HepG2 (cell line): ENCODE measurements at regions not wholly inside any gene's neighbourhood (a gene's known extent, or its start where the extent isn't known, plus 50 kb on each side); places are given as distances from the start of the nearest gene placed in this dataset.

Source experiments
- ATAC-seq: fragments of 200-7000 bp; cut with Tn5 transposase; 3 replicates; pipeline ENCODE4 v1.9.1; 2020; ENCODE audit warnings: mild to moderate bottlenecking, moderate library complexity
- BruUV-seq: library from RNA; stranded (reverse); fragments of 400-500 nt; replicated peaks from 2 replicates; lab custom pipeline; 2021; lab: Mats Ljungman, UMichigan
- CTCF ChIA-PET: fragments of 300-600 bp; formaldehyde crosslinking; extraction: SDS; loops from one replicate; lab custom pipeline; 2021; ENCODE audit warnings: low total read pairs, inconsistent platforms, low intra/inter-chr PET ratio; lab: Yijun Ruan, JAX
- POLR2A ChIA-PET: fragments of 350-600 bp; sonication (Branson Sonifier 250); formaldehyde crosslinking; loops from one replicate; lab custom pipeline; 2020; ENCODE audit warnings: antibody characterized with exemption, inconsistent platforms; lab: Yijun Ruan, JAX
- DNase-seq: peaks from one replicate; pipeline ENCODE4 v3.0.0-alpha.2; 2015; ENCODE audit warnings: low spot score
- FAIRE-seq: peaks from 3 replicates; lab custom pipeline; 2011; peaks lifted over from hg19 to GRCh38; lab: Jason Lieb, UNC
- H2AFZ ChIP-seq: one replicate; pipeline ENCODE4 v1.6.1; 2011; ENCODE audit warnings: low read length, inconsistent platforms
- H3K27ac ChIP-seq: fragments of 300-600 bp; 3 replicates; pipeline ENCODE4 v1.8.0; 2011; ENCODE audit warnings: mixed run types, mild to moderate bottlenecking, mixed read lengths, low read length, inconsistent platforms; ENCODE audit not compliant: insufficient read depth; ENCODE audit errors: extremely low read length
- H3K27me3 ChIP-seq, 2 experiments: fragments of 200-600 bp in 1 of 2; 2 replicates in 1 of 2; 3 replicates in 1 of 2; pipeline versions ENCODE4 v1.6.0 to v1.8.0; 2011; ENCODE audit warnings: low read length in 2 of 2, mild to moderate bottlenecking in 2 of 2, moderate library complexity in 2 of 2, inconsistent platforms in 1 of 2; ENCODE audit not compliant: insufficient read depth in 2 of 2, control insufficient read depth in 1 of 2
- H3K36me3 ChIP-seq, 2 experiments: fragments of 200-600 bp in 1 of 2; replicated peaks in 1 of 2; 2 replicates in 1 of 2; 3 replicates in 1 of 2; pipeline versions ENCODE4 v1.5.1 to v1.8.0; 2011; ENCODE audit warnings: low read length in 2 of 2, inconsistent platforms in 1 of 2; ENCODE audit not compliant: insufficient read depth in 2 of 2, control insufficient read depth in 1 of 2
- H3K4me1 ChIP-seq: 2 replicates; pipeline ENCODE4 v1.5.1; 2012; ENCODE audit warnings: low read length, inconsistent platforms; ENCODE audit not compliant: insufficient read depth
- H3K4me2 ChIP-seq: 2 replicates; pipeline ENCODE4 v1.6.0; 2011; ENCODE audit warnings: low read depth, low read length, inconsistent platforms
- H3K4me3 ChIP-seq, 3 experiments: fragments of 200-600 bp in 1 of 3; sonication (generic), shearing (Covaris generic) in 1 of 3; replicated peaks in 1 of 3; 2 replicates each; pipeline ENCODE4 v1.5.1; 2011 to 2016; ENCODE audit warnings: low read length in 3 of 3, inconsistent platforms in 2 of 3, low read depth in 2 of 3, mild to moderate bottlenecking in 2 of 3, control low read depth in 1 of 3, mixed read lengths in 1 of 3; ENCODE audit not compliant: insufficient read depth in 1 of 3
- H3K79me2 ChIP-seq: one replicate; pipeline ENCODE4 v1.6.1; 2011; ENCODE audit warnings: low read length, inconsistent platforms; ENCODE audit not compliant: insufficient read depth
- H3K9ac ChIP-seq: 2 replicates; pipeline ENCODE4 v1.6.0; 2011; ENCODE audit warnings: mild to moderate bottlenecking, low read depth, low read length, inconsistent platforms; ENCODE audit not compliant: insufficient read depth
- H3K9me3 ChIP-seq: 2 replicates; pipeline ENCODE4 v1.5.1; 2012; ENCODE audit warnings: mild to moderate bottlenecking, low read length
- H4K20me1 ChIP-seq: 2 replicates; pipeline ENCODE4 v1.6.0; 2011; ENCODE audit warnings: inconsistent platforms, mild to moderate bottlenecking, low read length, moderate library complexity; ENCODE audit not compliant: insufficient read depth
- CENPT ChIP-seq: sonication (generic); formaldehyde crosslinking; IDR thresholded peaks from 2 replicates; pipeline ENCODE4 v1.8.0; 2022; ENCODE audit warnings: low read depth, mild to moderate bottlenecking, moderate library complexity, missing genetic modification reagents
- FOXJ3 ChIP-seq: sonication (generic); formaldehyde crosslinking; IDR thresholded peaks from 2 replicates; pipeline ENCODE4 v1.4.0; 2020; ENCODE audit warnings: missing genetic modification reagents, mild to moderate bottlenecking, borderline replicate concordance
- GATAD1 ChIP-seq: IDR thresholded peaks from 2 replicates; pipeline ENCODE4 v1.6.1; 2016; ENCODE audit warnings: missing genetic modification reagents, missing compliant biosample characterization
- HOMEZ ChIP-seq: IDR thresholded peaks from 2 replicates; pipeline ENCODE4 v1.6.1; 2016; ENCODE audit warnings: low read depth
- HOXD1 ChIP-seq: sonication (generic); formaldehyde crosslinking; IDR thresholded peaks from 2 replicates; pipeline ENCODE4 v1.5.0; 2020; ENCODE audit warnings: missing genetic modification reagents
- SMARCC2 ChIP-seq: fragments of 450-650 bp; IDR thresholded peaks from 2 replicates; pipeline ENCODE4 v1.6.1; 2017; ENCODE audit warnings: antibody characterized with exemption, mild to moderate bottlenecking
- ZBTB4 ChIP-seq: sonication (generic); formaldehyde crosslinking; IDR thresholded peaks from 2 replicates; pipeline ENCODE4 v1.4.0; 2020; ENCODE audit warnings: missing genetic modification reagents, mild to moderate bottlenecking, borderline replicate concordance
- ZNF143 ChIP-seq: sonication (generic); formaldehyde crosslinking; IDR thresholded peaks from 2 replicates; pipeline ENCODE4 v1.4.0; 2020; ENCODE audit warnings: missing genetic modification reagents
- ZNF710 ChIP-seq: sonication (generic); formaldehyde crosslinking; IDR thresholded peaks from 2 replicates; pipeline ENCODE4 v1.5.0; 2020; ENCODE audit warnings: mild to moderate bottlenecking, missing genetic modification reagents, borderline replicate concordance
- ZUFSP ChIP-seq: sonication (generic); formaldehyde crosslinking; IDR thresholded peaks from 2 replicates; pipeline ENCODE4 v1.9.0; 2021; ENCODE audit warnings: missing genetic modification reagents, mild to moderate bottlenecking, borderline replicate concordance
- WGBS: methylation state at CpG from one replicate; pipeline ENCODE4 v1.1.6; 2017; ENCODE audit warnings: low lambda C conversion rate; 5-methylcytosine and 5-hydroxymethylcytosine counted together
- in situ Hi-C: cut with HindIII; loops from 2 replicates; pipeline ENCODE4 v1.10.0; 2017; ENCODE audit warnings: low pct_unique_long_range_greater_than_20kb; ENCODE audit not compliant: extremely low pct_ligation_motif_present
- intact Hi-C: fragments of 100-400 bp; cut with micrococcal nuclease; formaldehyde crosslinking; loops from one replicate; pipeline ENCODE4 v1.10.0; 2022; ENCODE audit not compliant: unreplicated experiment

- TF ChIP-seq ZUFSP (CRISPR knock-in tag) = no peak
- TF ChIP-seq ZNF710 (CRISPR knock-in tag) = no peak
Measured at GRCh38 chr9:20242510-20243189, 379.6 kb downstream of the MLLT3 start (continued).

GRCh38 chr9:20240498-20240897 lies 381.8 kb downstream of the MLLT3 start:
- Histone ChIP-seq H3K27me3 (peaks cover 0 to 3% of the 10 kb centered on the region in 2 experiments; a peak in 1 of 5 replicates), H3K9ac (no peak overlapping the region), H3K4me2 (no peak overlapping the region), H3K27ac (no peak overlapping the region), H3K4me3 (no peak overlapping the region), H2AFZ (no peak overlapping the region), H3K9me3 (no peaks in the 10 kb centered on the region), H3K36me3 (no peaks in the 10 kb centered on the region), H4K20me1 (no peaks in the 10 kb centered on the region), H3K79me2 (no peaks in the 10 kb centered on the region), H3K4me1 (no peaks in the 10 kb centered on the region)
- DNase-seq = no peak
- TF ChIP-seq ZNF143 (CRISPR knock-in tag) (no peak), FOXJ3 (CRISPR knock-in tag) (no peak), HOXD1 (CRISPR knock-in tag) (no peak), GATAD1 (no peak), HOMEZ (CRISPR knock-in tag) (no peak), SMARCC2 (no peak), ZBTB4 (CRISPR knock-in tag) (no peak), CENPT (CRISPR knock-in tag) (no peak)
- ChIA-PET POLR2A (no interaction called here), CTCF (no interaction called here)
- intact Hi-C loops (no loop called here), in situ Hi-C loops (no loop called here)
- no peak for FAIRE-seq
- no peak for ATAC-seq
- WGBS = 15% methylated on average over 2 of the region's 2 CpGs
- BruUV-seq = no TSS peak
